ENCODE measurements at regions not wholly inside any gene's neighbourhood (a gene's known extent, or its start where the extent isn't known, plus 50 kb on each side); places are given as distances from the start of the nearest gene placed in this dataset.

- H3K4me1 Mint-ChIP-seq (ENCODE audit: low read depth, unreplicated experiment), result peaks cover 6% of the 10 kb centered on the region
- no peak for TF ChIP-seq CTCF (IDR thresholded peaks at IDR 0.05; ENCODE audit: unreplicated experiment)
- H3K27me3 Mint-ChIP-seq (ENCODE audit: unreplicated experiment), result no peaks in the 10 kb centered on the region
- H3K9me3 Mint-ChIP-seq (ENCODE audit: low read depth, unreplicated experiment), result peaks cover 10% of the 10 kb centered on the region
- BruUV-seq (replicated peaks), result no TSS peak
- no peak overlapping the region for H3K4me3 Mint-ChIP-seq (ENCODE audit: low read depth, unreplicated experiment)
- peak overlapping the region; percentile 38 for H3K27ac Mint-ChIP-seq (ENCODE audit: unreplicated experiment)
- CTCF ChIA-PET, result no interaction called here
- no peaks in the 10 kb centered on the region for H3K36me3 Mint-ChIP-seq (ENCODE audit: insufficient read depth, unreplicated experiment)
- intact Hi-C loops (cut with micrococcal nuclease; ENCODE audit: unreplicated experiment), result loop anchor here (2.0 to 10.0 kb wide), 2 partner anchors 179 to 723 kb away; no protein-coding TSS in a partner anchor
- DNase-seq, result no peak
These were observed 601.9 kb upstream of the JAG1 start for GRCh38 chr20:11275740-11276139.

GRCh38 chr20:11277170-11277569 is 603.4 kb upstream of the JAG1 start:
- Mint-ChIP-seq H3K4me3 (ENCODE audit: low read depth, unreplicated experiment) (no peak overlapping the region), H3K36me3 (ENCODE audit: insufficient read depth, unreplicated experiment) (no peaks in the 10 kb centered on the region), H3K4me1 (ENCODE audit: low read depth, unreplicated experiment) (no peaks in the 10 kb centered on the region), H3K27me3 (ENCODE audit: unreplicated experiment) (no peaks in the 10 kb centered on the region), H3K27ac (ENCODE audit: unreplicated experiment) (no peak overlapping the region), H3K9me3 (ENCODE audit: low read depth, unreplicated experiment) (peaks cover 10% of the 10 kb centered on the region)
- BruUV-seq (replicated peaks), result no TSS peak
- CTCF ChIA-PET, result interaction anchor here (0.7 kb wide), 1 partner anchor 10 kb away, joined by 3 read pairs; no protein-coding TSS in a partner anchor
- TF ChIP-seq CTCF (IDR thresholded peaks at IDR 0.05; ENCODE audit: unreplicated experiment), result no peak
- DNase-seq, result no peak
- intact Hi-C loops (cut with micrococcal nuclease; ENCODE audit: unreplicated experiment), result loop anchor here (10.0 kb wide), 1 partner anchor 178 kb away; no protein-coding TSS in a partner anchor

- Mint-ChIP-seq H3K4me1 (ENCODE audit: low read depth, unreplicated experiment) (no peaks in the 10 kb centered on the region), H3K27me3 (ENCODE audit: unreplicated experiment) (no peaks in the 10 kb centered on the region), H3K27ac (ENCODE audit: unreplicated experiment) (no peak overlapping the region), H3K36me3 (ENCODE audit: insufficient read depth, unreplicated experiment) (no peaks in the 10 kb centered on the region), H3K4me3 (ENCODE audit: low read depth, unreplicated experiment) (no peak overlapping the region), H3K9me3 (ENCODE audit: low read depth, unreplicated experiment) (peaks cover 10% of the 10 kb centered on the region)
- no TSS peak for BruUV-seq (replicated peaks)
- TF ChIP-seq CTCF (IDR thresholded peaks at IDR 0.05; ENCODE audit: unreplicated experiment), result no peak
- DNase-seq, result no peak
- intact Hi-C loops (cut with micrococcal nuclease; ENCODE audit: unreplicated experiment), result loop anchor here (10.0 kb wide), 1 partner anchor 177 kb away; no protein-coding TSS in a partner anchor
- CTCF ChIA-PET, result no interaction called here
These were observed 604.1 kb upstream of the JAG1 start for GRCh38 chr20:11277858-11278257.

GRCh38 chr20:11278461-11278860 is 604.7 kb upstream of the JAG1 start:
- H3K4me1 Mint-ChIP-seq (ENCODE audit: low read depth, unreplicated experiment), result no peaks in the 10 kb centered on the region
- no TSS peak for BruUV-seq (replicated peaks)
- no peak for DNase-seq
- H3K4me3 Mint-ChIP-seq (ENCODE audit: low read depth, unreplicated experiment), result no peak overlapping the region
- intact Hi-C loops (cut with micrococcal nuclease; ENCODE audit: unreplicated experiment), result loop anchor here (10.0 kb wide), 1 partner anchor 176 kb away; no protein-coding TSS in a partner anchor
- no peak for TF ChIP-seq CTCF (IDR thresholded peaks at IDR 0.05; ENCODE audit: unreplicated experiment)
- no peaks in the 10 kb centered on the region for H3K27me3 Mint-ChIP-seq (ENCODE audit: unreplicated experiment)
- H3K27ac Mint-ChIP-seq (ENCODE audit: unreplicated experiment), result no peak overlapping the region
- H3K36me3 Mint-ChIP-seq (ENCODE audit: insufficient read depth, unreplicated experiment), result no peaks in the 10 kb centered on the region
- CTCF ChIA-PET, result no interaction called here
- H3K9me3 Mint-ChIP-seq (ENCODE audit: low read depth, unreplicated experiment), result peaks cover 10% of the 10 kb centered on the region

Measured in Calu3 (cell line).